ENCODE measurements at regions not wholly inside any gene's neighbourhood (a gene's known extent, or its start where the extent isn't known, plus 50 kb on each side); places are given as distances from the start of the nearest gene placed in this dataset.

DNA sequence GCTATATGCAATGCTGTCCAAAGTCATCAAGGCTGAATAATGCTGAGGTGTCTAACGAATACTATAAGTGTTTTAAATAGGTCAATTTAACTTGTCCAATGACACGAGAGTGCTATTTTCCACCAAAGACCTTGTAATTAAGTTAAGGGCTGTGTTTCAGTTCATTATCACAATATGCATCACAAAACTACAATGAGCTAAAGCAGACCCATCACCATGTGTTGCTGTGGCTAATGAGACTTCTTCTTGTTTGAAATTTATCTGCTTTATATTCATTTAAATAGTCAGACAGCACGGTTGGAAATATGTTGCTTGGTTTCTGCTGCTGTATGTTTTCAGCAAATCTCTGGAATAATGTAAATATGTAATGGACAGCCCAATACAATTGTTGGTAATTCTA lies 292.5 kb upstream of the VSTM2A start:
- TF ChIP-seq, protein P1, sequence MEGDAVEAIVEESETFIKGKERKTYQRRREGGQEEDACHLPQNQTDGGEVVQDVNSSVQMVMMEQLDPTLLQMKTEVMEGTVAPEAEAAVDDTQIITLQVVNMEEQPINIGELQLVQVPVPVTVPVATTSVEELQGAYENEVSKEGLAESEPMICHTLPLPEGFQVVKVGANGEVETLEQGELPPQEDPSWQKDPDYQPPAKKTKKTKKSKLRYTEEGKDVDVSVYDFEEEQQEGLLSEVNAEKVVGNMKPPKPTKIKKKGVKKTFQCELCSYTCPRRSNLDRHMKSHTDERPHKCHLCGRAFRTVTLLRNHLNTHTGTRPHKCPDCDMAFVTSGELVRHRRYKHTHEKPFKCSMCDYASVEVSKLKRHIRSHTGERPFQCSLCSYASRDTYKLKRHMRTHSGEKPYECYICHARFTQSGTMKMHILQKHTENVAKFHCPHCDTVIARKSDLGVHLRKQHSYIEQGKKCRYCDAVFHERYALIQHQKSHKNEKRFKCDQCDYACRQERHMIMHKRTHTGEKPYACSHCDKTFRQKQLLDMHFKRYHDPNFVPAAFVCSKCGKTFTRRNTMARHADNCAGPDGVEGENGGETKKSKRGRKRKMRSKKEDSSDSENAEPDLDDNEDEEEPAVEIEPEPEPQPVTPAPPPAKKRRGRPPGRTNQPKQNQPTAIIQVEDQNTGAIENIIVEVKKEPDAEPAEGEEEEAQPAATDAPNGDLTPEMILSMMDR (IDR thresholded peaks at IDR 0.05), result no peak
- TF ChIP-seq POLR2A (IDR thresholded peaks at IDR 0.05), result no peak
